Ishikawa (cell line): ENCODE measurements at regions not wholly inside any gene's neighbourhood (a gene's known extent, or its start where the extent isn't known, plus 50 kb on each side); places are given as distances from the start of the nearest gene placed in this dataset.

Source experiments
- CEBPB ChIP-seq: IDR thresholded peaks from 2 replicates; pipeline ENCODE4 v1.6.1; 2012
- CREB1 ChIP-seq: IDR thresholded peaks from 2 replicates; pipeline ENCODE4 v1.6.1; 2012; ENCODE audit warnings: low read depth
- EGR1 ChIP-seq: IDR thresholded peaks from 2 replicates; pipeline ENCODE4 v1.6.1; 2012
- EP300 ChIP-seq: IDR thresholded peaks from 2 replicates; pipeline ENCODE4 v1.6.1; 2012; ENCODE audit warnings: borderline replicate concordance
- FOXM1 ChIP-seq: IDR thresholded peaks from 2 replicates; pipeline ENCODE4 v1.6.1; 2012; ENCODE audit warnings: low read depth, borderline replicate concordance
- MAX ChIP-seq: IDR thresholded peaks from 2 replicates; pipeline ENCODE4 v1.6.1; 2012
- RAD21 ChIP-seq: IDR thresholded peaks from 2 replicates; pipeline ENCODE4 v1.6.1; 2012; ENCODE audit warnings: low read depth
- REST ChIP-seq: IDR thresholded peaks from 2 replicates; pipeline ENCODE4 v1.6.1; 2012; ENCODE audit warnings: low read depth, mild to moderate bottlenecking
- TAF1 ChIP-seq: IDR thresholded peaks from 2 replicates; pipeline ENCODE4 v1.6.1; 2012; ENCODE audit warnings: low read depth, mild to moderate bottlenecking
- TCF12 ChIP-seq: IDR thresholded peaks from 2 replicates; pipeline ENCODE4 v1.6.1; 2012; ENCODE audit warnings: low read depth
- TEAD4 ChIP-seq: IDR thresholded peaks from 2 replicates; pipeline ENCODE4 v1.6.1; 2012
- USF1 ChIP-seq: IDR thresholded peaks from 2 replicates; pipeline ENCODE4 v1.6.1; 2012
- YY1 ChIP-seq: IDR thresholded peaks from 2 replicates; pipeline ENCODE4 v1.6.1; 2012; ENCODE audit warnings: low read depth
- ZBTB7A ChIP-seq: IDR thresholded peaks from 2 replicates; pipeline ENCODE4 v1.6.1; 2012; ENCODE audit warnings: low read depth

- TF ChIP-seq RAD21: no peak
- no peak for TF ChIP-seq TAF1
- TF ChIP-seq TCF12: no peak
- no peak for TF ChIP-seq CEBPB
- no peak for TF ChIP-seq REST
- no peak for TF ChIP-seq EP300
- no peak for TF ChIP-seq EGR1
- TF ChIP-seq TEAD4: no peak
- no peak for TF ChIP-seq MAX
- TF ChIP-seq YY1: no peak
- TF ChIP-seq CREB1: no peak
- no peak for TF ChIP-seq ZBTB7A
- TF ChIP-seq FOXM1: no peak
- no peak for TF ChIP-seq USF1
These were observed 411.1 kb upstream of the CXADR start for GRCh38 chr21:17101696-17102095.
